Inflammatory macrophage treated with lipopolysaccharide for 1 hour (primary cell): ENCODE measurements at regions not wholly inside any gene's neighbourhood (a gene's known extent, or its start where the extent isn't known, plus 50 kb on each side); places are given as distances from the start of the nearest gene placed in this dataset.
"Not testable (repeated sequence)": the region's sequence is repeated elsewhere in the genome, so short reads cannot be mapped to it uniquely, and the experiment has no call there.

Experiments used
- DNase-seq, 2 donors: peaks; one replicate each; pipeline ENCODE4 v3.0.0-alpha.2; 2020 to 2022

- no peak for DNase-seq
Observed at GRCh38 chr22:44628835-44629234, 73.2 kb upstream of the PRR5 start.

- DNase-seq: no peak
Observed at GRCh38 chr22:44628273-44628672, 73.7 kb upstream of the PRR5 start.

GRCh38 chr22:44627521-44628139, 74.4 kb upstream of the PRR5 start:
- DNase-seq: no peak

- DNase-seq: peak; percentile 36 to 88
Observed at GRCh38 chr22:44625981-44626687, 75.9 kb upstream of the PRR5 start.

GRCh38 chr22:44625421-44625760, 76.6 kb upstream of the PRR5 start:
- DNase-seq: no peak

GRCh38 chr22:44624689-44625420, 77.1 kb upstream of the PRR5 start:
- no peak for DNase-seq

GRCh38 chr22:44623771-44624510, 78.1 kb upstream of the PRR5 start:
- no peak for DNase-seq

- no peak for DNase-seq
Observed at GRCh38 chr22:44622679-44623078, 79.3 kb upstream of the PRR5 start.

GRCh38 chr22:44622147-44622427, 79.9 kb upstream of the PRR5 start:
- no peak for DNase-seq

GRCh38 chr22:44621401-44622146, 80.4 kb upstream of the PRR5 start:
- DNase-seq: no peak

GRCh38 chr22:44620841-44621257, 81.2 kb upstream of the PRR5 start:
- no peak for DNase-seq

- no peak for DNase-seq
Observed at GRCh38 chr22:44620129-44620840, 81.7 kb upstream of the PRR5 start.

- not testable (repeated sequence) for DNase-seq
Observed at GRCh38 chr22:44619560-44620128, 82.4 kb upstream of the PRR5 start.

- not testable (repeated sequence) for DNase-seq
Observed at GRCh38 chr22:44618910-44619309, 83.1 kb upstream of the PRR5 start.

GRCh38 chr22:44618400-44618799, 83.6 kb upstream of the PRR5 start:
- no peak for DNase-seq

- no peak for DNase-seq
Observed at GRCh38 chr22:44617828-44618227, 84.2 kb upstream of the PRR5 start.

- no peak for DNase-seq
Observed at GRCh38 chr22:44616882-44617655, 84.9 kb upstream of the PRR5 start.

- no peak for DNase-seq
Observed at GRCh38 chr22:44616461-44616860, 85.5 kb upstream of the PRR5 start.

GRCh38 chr22:44615602-44616180, 86.3 kb upstream of the PRR5 start:
- no peak for DNase-seq

- no peak for DNase-seq
Observed at GRCh38 chr22:44615146-44615545, 86.9 kb upstream of the PRR5 start.

- no peak for DNase-seq
Observed at GRCh38 chr22:44613196-44613595, 88.8 kb upstream of the PRR5 start.
